Erythroblast (primary cell): ENCODE measurements at regions not wholly inside any gene's neighbourhood (a gene's known extent, or its start where the extent isn't known, plus 50 kb on each side); places are given as distances from the start of the nearest gene placed in this dataset.

ENCODE experiments used
- GATA1 ChIP-seq: IDR thresholded peaks from 2 replicates; pipeline ENCODE4 v1.6.1; 2011; ENCODE audit warnings: low read depth, mild to moderate bottlenecking, control low read depth, low read length, moderate library complexity
- POLR2A ChIP-seq: IDR thresholded peaks from 2 replicates; pipeline ENCODE4 v1.6.1; 2011; ENCODE audit warnings: mild to moderate bottlenecking, low read length

DNA sequence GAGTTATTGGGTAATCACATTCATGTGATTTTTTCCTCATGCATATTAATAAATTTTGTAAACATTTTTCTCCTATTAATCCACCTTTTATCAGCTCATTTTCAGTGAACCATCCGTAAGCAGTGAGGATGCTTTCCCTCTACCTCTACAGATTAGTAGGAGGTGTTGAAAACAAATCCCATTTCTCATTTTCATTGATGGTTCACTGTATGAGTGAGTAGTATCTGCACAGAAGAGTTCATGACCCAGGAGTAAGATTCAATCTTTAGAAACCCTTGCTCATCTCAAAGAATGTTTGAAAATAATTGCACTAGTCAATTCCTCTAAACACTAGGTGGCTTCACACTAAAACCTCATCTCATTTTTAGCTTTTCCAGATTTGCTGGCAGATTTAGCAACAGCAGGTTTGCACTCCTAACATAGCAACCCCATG, 440.0 kb downstream of the HAO1 start:
- TF ChIP-seq POLR2A (no peak), GATA1 (no peak)
